ENCODE measurements at regions not wholly inside any gene's neighbourhood (a gene's known extent, or its start where the extent isn't known, plus 50 kb on each side); places are given as distances from the start of the nearest gene placed in this dataset.

DNA sequence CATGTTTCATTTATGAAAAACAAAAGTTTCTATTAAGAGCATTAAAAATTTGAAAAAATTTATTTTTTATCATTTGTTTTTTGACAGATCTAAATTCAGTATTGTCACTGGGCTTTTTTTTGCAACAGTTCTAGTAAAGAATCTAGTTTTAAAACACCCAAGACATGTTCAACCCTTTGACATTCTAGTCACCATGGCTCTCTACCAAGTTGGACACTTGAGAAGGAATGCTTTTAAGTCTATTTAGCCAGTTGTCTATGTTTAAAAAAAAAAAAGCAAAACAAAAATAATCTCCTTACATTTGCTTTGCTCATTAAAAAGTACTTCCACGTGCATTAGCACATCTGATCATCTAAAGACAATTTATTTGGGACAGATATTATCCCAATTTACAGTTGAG is 417.5 kb downstream of the RSL24D1 start:
- Mint-ChIP-seq H3K27me3 (ENCODE audit: low read depth in 3 of 3) (no peaks in the 10 kb centered on the region), H3K4me1 (no peaks in the 10 kb centered on the region)

DNA sequence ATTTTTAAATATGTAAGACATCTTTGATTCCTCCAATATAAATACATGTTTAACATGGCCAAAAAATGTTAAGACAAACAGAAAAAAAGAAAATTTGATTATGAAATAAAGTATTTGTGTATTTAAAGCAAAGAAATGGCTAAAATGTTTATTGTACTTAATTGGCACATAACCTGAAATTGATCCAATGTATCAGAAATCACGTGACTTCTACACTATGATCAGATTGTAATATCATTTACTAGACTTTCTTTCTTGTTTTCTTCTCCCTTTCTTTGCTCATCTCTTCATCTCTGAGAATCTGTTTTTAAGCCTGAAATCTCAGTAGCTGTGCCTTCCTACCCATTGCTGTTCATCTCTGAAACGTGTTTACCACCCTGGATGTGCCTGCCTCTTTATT is 420.3 kb downstream of the RSL24D1 start:
- H4K20me1 ChIP-seq (ENCODE audit: insufficient read depth, low read length): no peaks in the 10 kb centered on the region
- H3K27ac ChIP-seq (ENCODE audit: low read depth in 1 of 2, low read length in 2 of 2): no peak overlapping the region
- no peaks in the 10 kb centered on the region for H3K27me3 Mint-ChIP-seq (ENCODE audit: low read depth in 3 of 3)
- H3K27ac Mint-ChIP-seq: no peak overlapping the region
- H3K4me2 ChIP-seq (replicated peaks; ENCODE audit: extremely low read depth, low read length, poor library complexity, severe bottlenecking): no peak overlapping the region
- H3K4me1 ChIP-seq (ENCODE audit: control insufficient read depth in 1 of 2, insufficient read depth in 2 of 2, low read length in 2 of 2): no peaks in the 10 kb centered on the region
- TF ChIP-seq, protein P1, sequence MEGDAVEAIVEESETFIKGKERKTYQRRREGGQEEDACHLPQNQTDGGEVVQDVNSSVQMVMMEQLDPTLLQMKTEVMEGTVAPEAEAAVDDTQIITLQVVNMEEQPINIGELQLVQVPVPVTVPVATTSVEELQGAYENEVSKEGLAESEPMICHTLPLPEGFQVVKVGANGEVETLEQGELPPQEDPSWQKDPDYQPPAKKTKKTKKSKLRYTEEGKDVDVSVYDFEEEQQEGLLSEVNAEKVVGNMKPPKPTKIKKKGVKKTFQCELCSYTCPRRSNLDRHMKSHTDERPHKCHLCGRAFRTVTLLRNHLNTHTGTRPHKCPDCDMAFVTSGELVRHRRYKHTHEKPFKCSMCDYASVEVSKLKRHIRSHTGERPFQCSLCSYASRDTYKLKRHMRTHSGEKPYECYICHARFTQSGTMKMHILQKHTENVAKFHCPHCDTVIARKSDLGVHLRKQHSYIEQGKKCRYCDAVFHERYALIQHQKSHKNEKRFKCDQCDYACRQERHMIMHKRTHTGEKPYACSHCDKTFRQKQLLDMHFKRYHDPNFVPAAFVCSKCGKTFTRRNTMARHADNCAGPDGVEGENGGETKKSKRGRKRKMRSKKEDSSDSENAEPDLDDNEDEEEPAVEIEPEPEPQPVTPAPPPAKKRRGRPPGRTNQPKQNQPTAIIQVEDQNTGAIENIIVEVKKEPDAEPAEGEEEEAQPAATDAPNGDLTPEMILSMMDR (IDR thresholded peaks at IDR 0.05): no peak
- H3K36me3 Mint-ChIP-seq: no peaks in the 10 kb centered on the region
- no peak overlapping the region for H3K9ac ChIP-seq (ENCODE audit: insufficient read depth, low read length, poor library complexity, severe bottlenecking)
- H3K9me3 ChIP-seq (replicated peaks in 1 of 2; ENCODE audit: control insufficient read depth in 1 of 2, insufficient read depth in 1 of 2, low read length in 2 of 2): peaks cover 0 to 5% of the 10 kb centered on the region in 2 donors
- intact Hi-C loops (cut with micrococcal nuclease): no loop called here
- no peak for DNase-seq
- H2AFZ ChIP-seq (ENCODE audit: insufficient read depth, low read depth, low read length, poor library complexity, severe bottlenecking): no peak overlapping the region
- no peaks in the 10 kb centered on the region for H3K4me1 Mint-ChIP-seq
- H3K9me3 Mint-ChIP-seq: peaks cover 0 to 11% (median 4%) of the 10 kb centered on the region in 7 donors
- H3K4me3 ChIP-seq (replicated peaks in 1 of 3; ENCODE audit: low read depth in 2 of 3, low read length in 3 of 3): no peak overlapping the region
- H3K36me3 ChIP-seq (replicated peaks in 1 of 2; ENCODE audit: control insufficient read depth in 1 of 2, insufficient read depth in 2 of 2, low read length in 2 of 2): no peaks in the 10 kb centered on the region
- H3K4me3 Mint-ChIP-seq: no peak overlapping the region
- H3K79me2 ChIP-seq (ENCODE audit: insufficient read depth, low read length): no peaks in the 10 kb centered on the region
- 100% methylated on average over 1 of the region's 2 CpGs for WGBS (ENCODE audit: insufficient coverage)
- H3K27me3 ChIP-seq (ENCODE audit: control insufficient read depth in 2 of 2, insufficient read depth in 2 of 2, low read length in 2 of 2): no peaks in the 10 kb centered on the region

More for the DNA sequence above, 417.5 kb downstream of the RSL24D1 start:
- no CpG with 5 or more reads among the region's 1 CpG for WGBS (ENCODE audit: insufficient coverage)
- Histone ChIP-seq H3K4me2 (replicated peaks; ENCODE audit: extremely low read depth, low read length, poor library complexity, severe bottlenecking) (no peak overlapping the region), H3K9ac (ENCODE audit: insufficient read depth, low read length, poor library complexity, severe bottlenecking) (no peak overlapping the region), H2AFZ (ENCODE audit: insufficient read depth, low read depth, low read length, poor library complexity, severe bottlenecking) (no peak overlapping the region), H3K27ac (ENCODE audit: low read depth in 1 of 2, low read length in 2 of 2) (no peak overlapping the region), H3K27me3 (ENCODE audit: control insufficient read depth in 2 of 2, insufficient read depth in 2 of 2, low read length in 2 of 2) (no peaks in the 10 kb centered on the region), H3K4me3 (replicated peaks in 1 of 3; ENCODE audit: low read depth in 2 of 3, low read length in 3 of 3) (no peak overlapping the region), H3K4me1 (ENCODE audit: control insufficient read depth in 1 of 2, insufficient read depth in 2 of 2, low read length in 2 of 2) (no peaks in the 10 kb centered on the region), H3K36me3 (replicated peaks in 1 of 2; ENCODE audit: control insufficient read depth in 1 of 2, insufficient read depth in 2 of 2, low read length in 2 of 2) (no peaks in the 10 kb centered on the region), H3K9me3 (replicated peaks in 1 of 2; ENCODE audit: control insufficient read depth in 1 of 2, insufficient read depth in 1 of 2, low read length in 2 of 2) (peaks cover 0 to 11% of the 10 kb centered on the region in 2 donors), H4K20me1 (ENCODE audit: insufficient read depth, low read length) (no peaks in the 10 kb centered on the region), H3K79me2 (ENCODE audit: insufficient read depth, low read length) (no peaks in the 10 kb centered on the region)
- Mint-ChIP-seq H3K4me3 (no peak overlapping the region), H3K9me3 (peaks cover 9 to 23% (median 15%) of the 10 kb centered on the region in 7 donors), H3K27ac (no peak overlapping the region), H3K36me3 (no peaks in the 10 kb centered on the region)
- intact Hi-C loops (cut with micrococcal nuclease): no loop called here
- DNase-seq: no peak
- TF ChIP-seq, protein P1 (IDR thresholded peaks at IDR 0.05): no peak
